HepG2 (cell line): ENCODE measurements at regions not wholly inside any gene's neighbourhood (a gene's known extent, or its start where the extent isn't known, plus 50 kb on each side); places are given as distances from the start of the nearest gene placed in this dataset.

Experiments
- ATAC-seq: fragments of 200-7000 bp; cut with Tn5 transposase; 3 replicates; pipeline ENCODE4 v1.9.1; 2020; ENCODE audit warnings: mild to moderate bottlenecking, moderate library complexity
- BruUV-seq: library from RNA; stranded (reverse); fragments of 400-500 nt; replicated peaks from 2 replicates; lab custom pipeline; 2021; lab: Mats Ljungman, UMichigan
- CTCF ChIA-PET: fragments of 300-600 bp; formaldehyde crosslinking; extraction: SDS; loops from one replicate; lab custom pipeline; 2021; ENCODE audit warnings: low total read pairs, inconsistent platforms, low intra/inter-chr PET ratio; lab: Yijun Ruan, JAX
- POLR2A ChIA-PET: fragments of 350-600 bp; sonication (Branson Sonifier 250); formaldehyde crosslinking; loops from one replicate; lab custom pipeline; 2020; ENCODE audit warnings: antibody characterized with exemption, inconsistent platforms; lab: Yijun Ruan, JAX
- DNase-seq: peaks from one replicate; pipeline ENCODE4 v3.0.0-alpha.2; 2015; ENCODE audit warnings: low spot score
- FAIRE-seq: peaks from 3 replicates; lab custom pipeline; 2011; peaks lifted over from hg19 to GRCh38; lab: Jason Lieb, UNC
- H2AFZ ChIP-seq: one replicate; pipeline ENCODE4 v1.6.1; 2011; ENCODE audit warnings: low read length, inconsistent platforms
- H3K27ac ChIP-seq: fragments of 300-600 bp; 3 replicates; pipeline ENCODE4 v1.8.0; 2011; ENCODE audit warnings: mixed run types, mild to moderate bottlenecking, mixed read lengths, low read length, inconsistent platforms; ENCODE audit not compliant: insufficient read depth; ENCODE audit errors: extremely low read length
- H3K27me3 ChIP-seq, 2 experiments: fragments of 200-600 bp in 1 of 2; 2 replicates in 1 of 2; 3 replicates in 1 of 2; pipeline versions ENCODE4 v1.6.0 to v1.8.0; 2011; ENCODE audit warnings: low read length in 2 of 2, mild to moderate bottlenecking in 2 of 2, moderate library complexity in 2 of 2, inconsistent platforms in 1 of 2; ENCODE audit not compliant: insufficient read depth in 2 of 2, control insufficient read depth in 1 of 2
- H3K36me3 ChIP-seq, 2 experiments: fragments of 200-600 bp in 1 of 2; replicated peaks in 1 of 2; 2 replicates in 1 of 2; 3 replicates in 1 of 2; pipeline versions ENCODE4 v1.5.1 to v1.8.0; 2011; ENCODE audit warnings: low read length in 2 of 2, inconsistent platforms in 1 of 2; ENCODE audit not compliant: insufficient read depth in 2 of 2, control insufficient read depth in 1 of 2
- H3K4me1 ChIP-seq: 2 replicates; pipeline ENCODE4 v1.5.1; 2012; ENCODE audit warnings: low read length, inconsistent platforms; ENCODE audit not compliant: insufficient read depth
- H3K4me2 ChIP-seq: 2 replicates; pipeline ENCODE4 v1.6.0; 2011; ENCODE audit warnings: low read depth, low read length, inconsistent platforms
- H3K4me3 ChIP-seq, 3 experiments: fragments of 200-600 bp in 1 of 3; sonication (generic), shearing (Covaris generic) in 1 of 3; replicated peaks in 1 of 3; 2 replicates each; pipeline ENCODE4 v1.5.1; 2011 to 2016; ENCODE audit warnings: low read length in 3 of 3, inconsistent platforms in 2 of 3, low read depth in 2 of 3, mild to moderate bottlenecking in 2 of 3, control low read depth in 1 of 3, mixed read lengths in 1 of 3; ENCODE audit not compliant: insufficient read depth in 1 of 3
- H3K79me2 ChIP-seq: one replicate; pipeline ENCODE4 v1.6.1; 2011; ENCODE audit warnings: low read length, inconsistent platforms; ENCODE audit not compliant: insufficient read depth
- H3K9ac ChIP-seq: 2 replicates; pipeline ENCODE4 v1.6.0; 2011; ENCODE audit warnings: mild to moderate bottlenecking, low read depth, low read length, inconsistent platforms; ENCODE audit not compliant: insufficient read depth
- H3K9me3 ChIP-seq: 2 replicates; pipeline ENCODE4 v1.5.1; 2012; ENCODE audit warnings: mild to moderate bottlenecking, low read length
- H4K20me1 ChIP-seq: 2 replicates; pipeline ENCODE4 v1.6.0; 2011; ENCODE audit warnings: inconsistent platforms, mild to moderate bottlenecking, low read length, moderate library complexity; ENCODE audit not compliant: insufficient read depth
- DRAP1 ChIP-seq: IDR thresholded peaks from 2 replicates; pipeline ENCODE4 v1.6.1; 2016; ENCODE audit warnings: missing genetic modification reagents, missing compliant biosample characterization
- MYC ChIP-seq: sonication (generic); formaldehyde crosslinking; IDR thresholded peaks from 2 replicates; pipeline ENCODE4 v1.9.0; 2021; ENCODE audit warnings: missing genetic modification reagents, borderline replicate concordance
- PRPF4 ChIP-seq: fragments of 200-400 bp; formaldehyde crosslinking; IDR thresholded peaks from 2 replicates; pipeline ENCODE4 v1.6.1; 2016; ENCODE audit warnings: low read length, low read depth; ENCODE audit not compliant: poor library complexity, severe bottlenecking
- SNRNP70 ChIP-seq: fragments of 200-400 bp; formaldehyde crosslinking; IDR thresholded peaks from 2 replicates; pipeline ENCODE4 v1.6.1; 2017; ENCODE audit warnings: mild to moderate bottlenecking, low read depth, low read length, moderate library complexity
- TCF7 ChIP-seq: sonication (generic); IDR thresholded peaks from 2 replicates; pipeline ENCODE4 v1.6.1; 2016; ENCODE audit warnings: antibody characterized with exemption, low read depth
- TGIF2 ChIP-seq: IDR thresholded peaks from 2 replicates; pipeline ENCODE4 v1.6.1; 2016; ENCODE audit warnings: control low read depth, missing compliant biosample characterization
- ZNF605 ChIP-seq: sonication (generic); formaldehyde crosslinking; IDR thresholded peaks from 2 replicates; pipeline ENCODE4 v1.8.0; 2022; ENCODE audit warnings: mild to moderate bottlenecking, missing genetic modification reagents
- ZNF644 ChIP-seq: IDR thresholded peaks from 2 replicates; pipeline ENCODE4 v1.6.1; 2016; ENCODE audit warnings: low read depth
- ZNF749 ChIP-seq: sonication (generic); formaldehyde crosslinking; IDR thresholded peaks from 2 replicates; pipeline ENCODE4 v1.8.0; 2022; ENCODE audit warnings: mild to moderate bottlenecking, missing genetic modification reagents, moderate library complexity, borderline replicate concordance
- ZNF781 ChIP-seq: sonication (generic); formaldehyde crosslinking; IDR thresholded peaks from 2 replicates; pipeline ENCODE4 v1.5.1; 2020; ENCODE audit warnings: borderline replicate concordance, mild to moderate bottlenecking, missing genetic modification reagents; ENCODE audit errors: not compliant biosample characterization
- ZNF790 ChIP-seq: sonication (generic); formaldehyde crosslinking; IDR thresholded peaks from 2 replicates; pipeline ENCODE4 v1.8.0; 2022; ENCODE audit warnings: missing genetic modification reagents, mild to moderate bottlenecking, borderline replicate concordance
- WGBS: methylation state at CpG from one replicate; pipeline ENCODE4 v1.1.6; 2017; ENCODE audit warnings: low lambda C conversion rate; 5-methylcytosine and 5-hydroxymethylcytosine counted together
- in situ Hi-C: cut with HindIII; loops from 2 replicates; pipeline ENCODE4 v1.10.0; 2017; ENCODE audit warnings: low pct_unique_long_range_greater_than_20kb; ENCODE audit not compliant: extremely low pct_ligation_motif_present
- intact Hi-C: fragments of 100-400 bp; cut with micrococcal nuclease; formaldehyde crosslinking; loops from one replicate; pipeline ENCODE4 v1.10.0; 2022; ENCODE audit not compliant: unreplicated experiment

- TF ChIP-seq ZNF605 (CRISPR knock-in tag) (no peak), MYC (CRISPR knock-in tag) (no peak), SNRNP70 (no peak), DRAP1 (CRISPR knock-in tag) (no peak), ZNF790 (CRISPR knock-in tag) (no peak), ZNF749 (no peak), TCF7 (no peak), PRPF4 (no peak), ZNF781 (CRISPR knock-in tag) (no peak), TGIF2 (CRISPR knock-in tag) (no peak), ZNF644 (CRISPR knock-in tag) (no peak)
- Histone ChIP-seq H3K9me3 (no peaks in the 10 kb centered on the region), H2AFZ (no peak overlapping the region), H3K79me2 (no peaks in the 10 kb centered on the region), H3K36me3 (no peaks in the 10 kb centered on the region), H3K4me1 (no peaks in the 10 kb centered on the region), H4K20me1 (no peaks in the 10 kb centered on the region), H3K27me3 (no peaks in the 10 kb centered on the region), H3K9ac (no peak overlapping the region), H3K4me3 (no peak overlapping the region), H3K4me2 (no peak overlapping the region), H3K27ac (no peak overlapping the region)
- 15% methylated on average over 5 of the region's 5 CpGs for WGBS
- intact Hi-C loops, result no loop called here
- BruUV-seq, result no TSS peak
- ATAC-seq, result no peak
- ChIA-PET CTCF (no interaction called here), POLR2A (no interaction called here)
- in situ Hi-C loops, result no loop called here
- FAIRE-seq, result no peak
- DNase-seq, result no peak
Observed at GRCh38 chr3:182605882-182606611, 187.3 kb upstream of the ATP11B start.
